RWPE1 (cell line): ENCODE measurements at regions not wholly inside any gene's neighbourhood (a gene's known extent, or its start where the extent isn't known, plus 50 kb on each side); places are given as distances from the start of the nearest gene placed in this dataset.

ENCODE experiments used
- CTCF ChIA-PET: fragments of 350-600 bp; sonication (Branson Sonifier 250); formaldehyde crosslinking; extraction: SDS; loops from one replicate; lab custom pipeline; 2021; lab: Yijun Ruan, JAX
- POLR2A ChIA-PET: fragments of 400-600 bp; formaldehyde crosslinking; extraction: SDS; loops from one replicate; lab custom pipeline; 2020; ENCODE audit warnings: antibody characterized with exemption; ENCODE audit not compliant: low non-redundant PET; lab: Yijun Ruan, JAX
- DNase-seq: peaks from one replicate; pipeline ENCODE4 v3.0.0; 2012; ENCODE audit warnings: low spot score
- H3K27ac ChIP-seq: fragments of 450-650 bp; 2 replicates; pipeline ENCODE4 v1.5.1; 2017
- TF ChIP-seq, protein P1 (sequence below): fragments of 450-650 bp; conservative IDR thresholded peaks from 2 replicates; pipeline ENCODE4 v1.5.1; 2017; ENCODE audit warnings: low read depth, mild to moderate bottlenecking

DNA sequence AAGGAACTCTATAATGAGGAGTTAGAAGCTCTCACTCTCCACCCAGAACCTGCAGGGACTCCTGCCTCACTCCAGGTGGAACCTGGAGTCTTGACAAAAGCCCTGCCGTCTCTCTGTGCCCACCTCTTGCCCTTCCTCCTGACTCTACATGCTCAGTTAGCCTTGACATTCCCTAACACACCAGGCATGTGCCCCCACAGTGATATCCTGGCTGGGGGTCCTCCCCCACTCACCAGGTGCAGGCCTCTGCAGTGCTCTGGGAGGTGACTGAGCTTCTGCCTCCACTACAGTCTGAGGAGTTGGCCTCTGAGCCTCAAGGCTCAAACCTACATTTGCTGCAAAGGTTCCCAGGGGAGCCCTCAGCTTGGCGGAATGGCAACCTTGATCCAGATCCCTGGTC lies 300.7 kb downstream of the ADGRD1 start:
- ChIA-PET POLR2A (no interaction called here), CTCF (no interaction called here)
- H3K27ac ChIP-seq, result no peak overlapping the region
- no peak for DNase-seq
- TF ChIP-seq, protein P1, sequence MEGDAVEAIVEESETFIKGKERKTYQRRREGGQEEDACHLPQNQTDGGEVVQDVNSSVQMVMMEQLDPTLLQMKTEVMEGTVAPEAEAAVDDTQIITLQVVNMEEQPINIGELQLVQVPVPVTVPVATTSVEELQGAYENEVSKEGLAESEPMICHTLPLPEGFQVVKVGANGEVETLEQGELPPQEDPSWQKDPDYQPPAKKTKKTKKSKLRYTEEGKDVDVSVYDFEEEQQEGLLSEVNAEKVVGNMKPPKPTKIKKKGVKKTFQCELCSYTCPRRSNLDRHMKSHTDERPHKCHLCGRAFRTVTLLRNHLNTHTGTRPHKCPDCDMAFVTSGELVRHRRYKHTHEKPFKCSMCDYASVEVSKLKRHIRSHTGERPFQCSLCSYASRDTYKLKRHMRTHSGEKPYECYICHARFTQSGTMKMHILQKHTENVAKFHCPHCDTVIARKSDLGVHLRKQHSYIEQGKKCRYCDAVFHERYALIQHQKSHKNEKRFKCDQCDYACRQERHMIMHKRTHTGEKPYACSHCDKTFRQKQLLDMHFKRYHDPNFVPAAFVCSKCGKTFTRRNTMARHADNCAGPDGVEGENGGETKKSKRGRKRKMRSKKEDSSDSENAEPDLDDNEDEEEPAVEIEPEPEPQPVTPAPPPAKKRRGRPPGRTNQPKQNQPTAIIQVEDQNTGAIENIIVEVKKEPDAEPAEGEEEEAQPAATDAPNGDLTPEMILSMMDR, result no peak

DNA sequence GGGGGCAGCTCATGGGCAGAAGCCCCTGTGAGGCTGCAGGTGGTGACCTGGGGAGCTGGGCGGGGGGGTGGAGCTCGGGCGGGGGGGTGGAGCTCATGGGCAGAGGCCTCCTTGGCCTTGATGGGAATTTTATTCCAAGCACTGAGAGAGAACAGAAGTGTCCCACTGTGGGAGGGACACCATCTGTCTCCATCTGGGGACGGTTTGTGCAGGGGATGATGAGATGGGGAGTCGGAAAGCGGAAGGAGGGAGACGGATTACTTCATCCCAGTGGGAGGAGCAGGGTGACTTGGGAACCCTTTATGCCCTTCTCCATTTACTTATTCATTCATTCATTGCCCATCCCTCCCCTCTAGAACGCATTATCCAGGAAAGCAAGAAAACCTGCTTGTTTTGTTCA lies 304.7 kb downstream of the ADGRD1 start:
- H3K27ac ChIP-seq, result no peak overlapping the region
- DNase-seq, result no peak
- CTCF ChIA-PET, result no interaction called here
- TF ChIP-seq, protein P1, result no peak
- POLR2A ChIA-PET, result no interaction called here

DNA sequence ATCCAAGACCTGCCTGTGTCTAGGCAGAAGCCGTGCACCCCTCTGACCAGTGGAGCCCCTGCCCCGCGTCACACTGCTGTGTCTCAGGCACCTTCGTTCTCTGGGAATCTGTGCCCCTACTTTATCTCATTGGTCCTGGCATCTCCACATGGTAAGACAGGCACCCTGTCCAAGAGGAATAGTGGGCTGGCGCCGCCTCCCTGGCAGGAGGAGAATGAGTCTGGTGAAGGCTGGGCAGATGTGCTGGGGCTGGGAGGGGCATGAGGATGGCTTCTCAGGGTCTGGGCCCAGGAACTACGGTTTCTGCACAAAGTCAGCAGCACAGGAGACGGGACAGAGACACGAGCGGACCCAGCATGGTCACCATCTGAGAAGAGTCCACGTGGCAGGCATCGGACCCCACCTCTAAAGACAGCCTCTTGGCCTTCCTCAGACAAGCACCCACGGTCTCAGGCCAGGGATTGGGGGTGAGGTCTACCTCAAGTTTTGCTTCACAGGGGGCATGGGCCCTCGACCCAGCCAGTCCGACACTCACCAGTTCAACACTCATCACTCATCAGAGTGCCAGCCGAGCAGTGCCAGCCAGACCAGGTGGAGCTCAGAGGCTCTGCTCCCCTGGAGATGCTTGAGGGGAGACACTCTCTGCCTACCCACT lies 306.7 kb downstream of the ADGRD1 start:
- TF ChIP-seq, protein P1, result no peak
- ChIA-PET POLR2A (no interaction called here), CTCF (no interaction called here)
- no peak overlapping the region for H3K27ac ChIP-seq
- no peak for DNase-seq

DNA sequence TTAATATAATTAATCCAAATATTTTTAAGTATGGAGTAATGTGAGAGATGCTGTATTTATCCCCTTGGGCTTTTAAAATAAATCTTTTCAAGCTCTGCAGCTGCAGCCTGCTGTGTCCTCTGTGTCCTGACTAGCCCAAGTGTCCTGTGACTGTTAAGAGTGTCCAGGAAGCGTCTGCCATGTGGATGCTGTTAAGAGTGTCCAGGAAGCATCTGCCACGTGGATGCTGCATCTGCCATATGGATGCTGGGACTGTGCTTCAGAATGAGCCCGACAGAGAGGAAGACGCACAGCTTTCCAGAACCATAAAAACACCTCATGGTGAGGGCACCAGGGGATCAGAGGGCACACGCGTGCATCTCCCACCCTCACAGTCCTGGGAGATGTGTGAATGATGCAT lies 307.2 kb downstream of the ADGRD1 start:
- TF ChIP-seq, protein P1, result no peak
- H3K27ac ChIP-seq, result no peak overlapping the region
- DNase-seq, result no peak
- CTCF ChIA-PET, result no interaction called here
- POLR2A ChIA-PET, result no interaction called here

DNA sequence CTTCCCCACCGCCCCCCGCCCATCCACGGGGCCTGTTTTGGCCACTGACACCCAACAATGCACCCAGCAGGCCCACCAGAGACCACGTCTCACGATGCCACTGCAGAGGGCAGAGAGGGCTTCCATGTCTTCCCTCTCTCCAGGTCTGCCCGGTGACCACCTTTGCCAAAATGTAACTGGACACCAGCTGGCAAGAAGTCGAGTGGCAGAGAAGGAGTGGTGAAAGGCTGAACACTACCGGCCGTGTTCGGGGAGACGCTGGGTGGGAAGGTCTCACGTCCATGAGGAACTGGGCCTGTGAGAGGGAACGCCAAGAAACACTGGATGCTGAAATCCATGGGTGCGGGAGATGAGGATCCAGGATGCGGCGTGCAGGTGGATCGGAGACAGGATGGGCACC lies 308.2 kb downstream of the ADGRD1 start:
- no peak overlapping the region for H3K27ac ChIP-seq
- TF ChIP-seq, protein P1, result no peak
- DNase-seq, result no peak
- ChIA-PET POLR2A (no interaction called here), CTCF (no interaction called here)

DNA sequence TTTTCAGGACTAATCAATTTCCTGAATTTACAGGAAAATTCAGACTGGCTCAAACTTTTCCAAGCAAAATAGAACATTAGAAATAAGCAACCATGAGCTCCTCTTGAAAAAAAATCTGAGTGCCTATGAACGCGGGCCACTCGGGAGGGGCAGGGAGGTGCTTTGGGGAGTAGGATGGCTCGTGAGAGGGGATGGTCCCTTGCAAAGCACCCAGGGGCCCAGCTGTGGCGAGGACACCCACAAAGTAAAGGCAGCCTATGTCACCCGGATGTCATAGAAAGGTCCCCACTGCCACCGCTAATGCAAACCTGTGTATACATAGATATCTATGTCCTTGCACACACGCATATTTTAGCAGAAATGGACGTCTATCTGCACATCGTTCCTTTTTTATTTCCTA lies 309.9 kb downstream of the ADGRD1 start:
- CTCF ChIA-PET, result no interaction called here
- no peak for DNase-seq
- POLR2A ChIA-PET, result no interaction called here
- TF ChIP-seq, protein P1, result no peak
- H3K27ac ChIP-seq, result no peak overlapping the region
